GM18499 (cell line): ENCODE measurements at regions not wholly inside any gene's neighbourhood (a gene's known extent, or its start where the extent isn't known, plus 50 kb on each side); places are given as distances from the start of the nearest gene placed in this dataset.
"Not testable (repeated sequence)": the region's sequence is repeated elsewhere in the genome, so short reads cannot be mapped to it uniquely, and the experiment has no call there.

ENCODE experiments used
- ATAC-seq: cut with Tn5 transposase; IDR thresholded peaks from one replicate; pipeline ENCODE4 v1.9.1; 2021; ENCODE audit warnings: moderate number of reproducible peaks; ENCODE audit not compliant: insufficient read depth, unreplicated experiment

GRCh38 chr3:181362378-181362777 is 349.3 kb upstream of the SOX2 start:
- no peak for ATAC-seq

GRCh38 chr3:181358562-181358961 is 353.2 kb upstream of the SOX2 start:
- ATAC-seq, result peak; percentile 91

DNA sequence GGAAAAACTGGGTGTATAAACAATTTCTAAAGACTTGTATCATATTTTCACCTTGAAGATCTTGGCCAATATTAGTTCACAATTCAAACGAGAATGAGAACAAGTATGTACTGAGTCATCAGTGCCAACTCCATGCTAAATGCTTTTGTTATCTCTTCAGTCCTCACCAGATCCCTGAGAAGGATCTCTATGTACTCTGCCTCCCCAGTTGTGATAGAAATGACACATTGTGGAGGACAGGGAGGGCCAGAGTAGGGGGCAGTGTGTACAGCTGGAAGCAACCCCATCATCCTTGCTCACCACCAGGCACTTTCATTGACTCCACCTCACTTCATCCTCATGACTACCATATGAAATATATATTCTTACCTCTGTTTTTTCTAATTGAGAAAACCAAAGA is 353.7 kb upstream of the SOX2 start:
- no peak for ATAC-seq

DNA sequence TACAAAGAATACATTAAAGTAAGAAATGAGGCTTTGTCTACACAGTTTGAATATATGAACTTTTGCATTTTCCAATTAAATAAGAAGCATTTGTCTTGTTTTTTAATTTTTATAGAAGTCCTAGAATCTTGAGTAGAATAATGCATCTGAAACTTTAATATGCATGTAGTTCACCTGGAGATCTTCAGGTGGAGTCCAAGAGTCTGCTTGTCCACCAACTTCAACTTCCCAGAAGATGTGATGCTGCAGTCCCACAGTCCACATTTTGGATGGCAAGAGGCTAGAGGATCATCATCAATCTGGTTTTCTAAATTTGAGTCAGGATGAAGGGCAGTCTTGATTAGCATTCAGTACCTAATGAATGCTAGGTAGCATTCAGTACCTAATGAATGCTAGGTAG is 357.6 kb upstream of the SOX2 start:
- ATAC-seq, result no peak

DNA sequence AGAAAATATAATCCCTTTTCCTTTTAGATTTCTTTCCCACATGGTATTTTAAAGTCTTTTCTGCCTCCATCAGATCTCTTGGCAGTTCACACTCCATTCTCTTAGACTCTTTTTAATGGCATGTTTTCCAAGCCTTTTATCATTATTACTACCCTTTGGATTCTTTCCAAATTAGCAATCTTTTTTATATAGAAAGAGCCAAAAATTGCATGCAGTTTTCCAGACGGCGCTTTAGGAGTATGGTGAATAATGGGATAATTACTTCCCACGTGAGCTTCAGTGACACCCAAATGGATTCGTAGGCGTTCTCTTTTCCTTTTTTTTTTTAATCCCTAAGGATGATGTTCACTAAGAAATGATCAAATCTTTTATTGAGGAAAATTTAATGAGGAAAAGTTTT is 354.8 kb upstream of the DNAJC19 start:
- ATAC-seq, result no peak

DNA sequence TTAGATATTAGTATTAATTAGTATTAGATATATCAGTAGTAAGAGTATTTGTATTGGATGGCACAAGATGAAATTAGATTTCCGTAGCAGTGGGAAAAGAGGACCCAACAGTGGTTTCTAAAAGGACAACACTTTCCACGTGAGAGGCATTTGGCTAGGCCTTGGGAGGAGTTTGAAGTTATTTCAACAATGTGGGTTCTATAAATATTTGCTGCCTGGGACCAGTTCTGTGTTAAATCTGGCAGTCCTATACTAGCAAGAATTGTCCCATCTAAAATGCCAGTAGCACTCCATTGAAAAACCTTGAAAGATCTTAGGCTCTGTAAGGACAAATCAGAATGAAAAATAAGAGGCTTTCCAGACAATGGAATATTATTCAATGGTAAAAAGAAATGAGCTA is 347.1 kb upstream of the DNAJC19 start:
- no peak for ATAC-seq

DNA sequence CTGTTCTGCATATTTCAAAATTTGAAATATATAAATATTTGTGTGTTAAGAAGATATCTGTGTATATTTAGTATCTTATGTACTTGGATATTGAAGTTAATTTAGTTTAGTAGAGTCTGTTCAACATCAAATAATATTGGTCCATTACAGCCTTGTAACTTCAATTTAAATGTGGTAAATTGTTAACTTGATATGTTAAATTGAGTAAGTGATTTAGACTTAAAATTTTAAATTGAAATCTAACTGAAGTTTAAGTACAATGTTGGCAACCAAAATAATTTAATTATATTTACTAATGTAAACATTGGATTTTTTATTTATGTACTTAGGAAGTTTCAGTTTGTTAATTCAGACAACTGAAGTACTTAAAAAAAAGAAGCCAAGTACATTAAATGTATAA is 343.9 kb upstream of the DNAJC19 start:
- no peak for ATAC-seq

DNA sequence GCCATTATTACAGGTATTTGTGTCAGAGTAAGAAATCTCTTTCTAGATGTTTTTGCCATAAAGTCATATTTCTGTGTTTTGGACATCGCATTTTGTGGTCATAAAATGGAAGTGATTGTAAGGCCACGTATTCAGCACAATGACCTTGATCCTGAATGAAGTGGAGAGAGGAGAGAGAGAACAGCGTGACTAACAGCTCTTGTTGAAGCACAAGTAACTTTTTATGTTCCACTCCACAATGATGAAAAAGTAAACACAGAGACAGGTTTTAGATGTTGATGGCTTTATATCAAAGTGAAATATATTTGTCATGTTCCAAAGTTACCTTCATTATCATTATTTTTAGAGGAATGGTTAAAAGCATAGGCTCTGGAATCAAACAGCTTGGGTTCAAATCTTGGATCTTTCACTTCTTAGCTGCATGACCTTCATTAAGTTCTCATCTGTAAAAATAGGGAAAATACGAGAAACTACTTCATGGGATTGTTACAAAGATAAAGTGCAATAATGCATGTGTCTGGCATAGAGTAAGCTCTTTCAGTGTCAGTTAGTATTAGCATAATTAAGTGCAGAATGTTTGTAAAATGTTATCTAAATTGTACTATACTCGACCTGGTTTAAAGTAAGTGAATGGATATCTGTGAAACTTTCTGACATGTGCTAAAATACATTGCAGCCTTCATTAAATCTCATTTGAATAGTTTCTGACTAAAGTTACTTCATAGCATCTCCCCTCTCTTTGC is 341.5 kb upstream of the DNAJC19 start:
- ATAC-seq, result no peak

DNA sequence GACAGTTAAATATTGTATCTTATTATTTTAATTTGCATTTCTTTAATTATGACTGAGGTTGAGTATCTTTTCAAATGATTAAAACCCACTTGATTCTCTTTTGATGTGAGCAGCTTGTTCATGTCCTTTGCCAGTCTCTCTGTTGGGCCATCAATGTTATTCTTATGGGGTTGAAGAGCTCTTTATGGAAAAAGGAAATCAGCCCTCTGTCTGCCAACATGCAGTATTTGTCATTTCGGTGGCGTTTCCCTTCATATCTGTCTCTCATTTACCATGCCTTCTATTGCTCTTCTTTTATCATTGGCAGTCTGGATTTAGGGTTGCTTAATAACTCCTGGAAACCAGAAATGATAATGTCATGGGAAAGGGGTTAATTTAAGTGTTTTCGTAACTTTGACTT is 340.7 kb upstream of the DNAJC19 start:
- no peak for ATAC-seq

DNA sequence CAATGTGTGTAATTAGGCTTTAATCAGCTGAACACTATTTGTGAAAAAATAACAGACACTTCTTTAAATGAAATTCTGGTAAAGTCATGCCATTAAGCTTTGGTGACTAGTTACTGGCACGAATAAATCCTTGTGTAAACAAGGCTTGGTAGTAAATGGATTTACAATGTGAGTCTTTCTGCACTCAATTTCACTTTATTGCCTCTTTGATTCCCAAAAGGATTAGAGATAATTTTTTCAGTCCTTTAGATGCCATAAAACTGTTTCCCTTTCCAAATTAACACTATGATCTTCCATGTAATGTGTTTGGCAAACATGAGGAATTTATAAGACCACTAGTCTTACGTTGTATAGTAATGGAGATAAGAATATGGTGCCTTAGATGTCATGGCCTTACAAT is 339.5 kb upstream of the DNAJC19 start:
- no peak for ATAC-seq

GRCh38 chr3:181328346-181328745 is 338.8 kb upstream of the DNAJC19 start:
- no peak for ATAC-seq

DNA sequence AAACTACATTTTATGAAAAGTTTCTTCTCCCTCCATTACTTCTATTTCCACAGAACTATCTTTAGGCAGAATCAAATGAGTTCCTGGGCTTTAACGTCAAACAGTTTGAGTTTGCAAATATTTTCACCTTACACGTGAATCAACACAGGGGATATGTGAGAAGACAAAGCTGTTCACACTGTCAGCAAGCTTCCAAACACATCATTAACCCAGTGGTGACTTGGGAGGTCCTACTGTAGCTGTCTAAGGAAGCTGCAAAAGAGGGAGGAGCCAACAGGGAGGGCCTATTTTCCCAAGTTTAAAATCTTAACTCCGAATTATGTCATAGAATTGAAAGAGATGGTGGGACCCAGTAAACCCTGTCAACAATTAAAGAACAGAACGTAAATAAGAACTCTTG is 337.8 kb upstream of the DNAJC19 start:
- no peak for ATAC-seq

DNA sequence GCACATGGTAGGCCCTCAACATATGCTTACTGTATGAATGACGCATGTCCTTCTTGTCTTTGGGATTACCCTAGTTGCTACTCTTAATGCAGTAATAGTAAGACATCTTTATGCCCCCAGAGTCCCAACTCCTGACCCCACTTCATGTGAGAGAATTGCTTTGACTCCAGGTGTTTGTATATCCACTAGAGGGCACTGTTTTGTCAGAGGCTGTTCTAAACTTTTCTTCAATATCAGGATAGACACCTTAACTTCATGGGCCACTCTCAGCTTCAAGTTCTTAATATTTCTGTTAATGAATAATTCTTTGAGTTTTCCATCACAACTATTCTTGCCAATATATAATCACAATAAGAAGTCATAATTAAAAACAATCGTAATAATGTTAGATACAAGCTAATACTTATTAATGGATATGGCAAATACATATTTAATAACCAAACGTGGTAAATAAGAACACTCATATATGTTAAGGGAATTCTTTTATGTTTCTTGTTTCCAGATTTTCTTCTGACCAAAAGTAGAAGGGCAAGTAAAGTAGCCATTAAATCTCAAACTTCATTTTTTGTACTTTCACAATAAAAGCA is 337.2 kb upstream of the DNAJC19 start:
- no peak for ATAC-seq

GRCh38 chr3:181324516-181324915 is 335.0 kb upstream of the DNAJC19 start:
- ATAC-seq, result not testable (repeated sequence)

GRCh38 chr3:181318321-181318720 is 328.8 kb upstream of the DNAJC19 start:
- ATAC-seq, result no peak

GRCh38 chr3:181317508-181317907 is 328.0 kb upstream of the DNAJC19 start:
- no peak for ATAC-seq

GRCh38 chr3:181316482-181316881 is 326.9 kb upstream of the DNAJC19 start:
- no peak for ATAC-seq

GRCh38 chr3:181313335-181313734 is 323.8 kb upstream of the DNAJC19 start:
- no peak for ATAC-seq

DNA sequence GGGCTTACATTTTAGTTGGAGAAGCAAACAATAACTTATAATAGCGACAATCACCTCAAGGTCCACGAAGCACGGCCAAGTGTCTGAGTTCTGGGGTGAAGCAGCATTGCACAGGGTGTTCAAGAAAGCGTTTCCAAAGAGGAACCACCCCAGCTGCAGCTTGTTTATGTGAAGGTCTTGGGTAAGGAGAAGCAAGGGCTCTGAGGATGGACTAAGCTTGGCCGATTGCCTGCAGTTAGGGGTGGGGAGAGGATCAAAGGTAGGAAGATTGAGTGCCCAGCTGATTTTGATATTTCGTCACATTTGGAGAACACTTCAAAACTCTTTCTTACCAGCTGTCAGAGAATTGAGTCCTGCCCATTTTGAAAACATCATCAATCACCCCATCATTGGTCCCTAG is 321.6 kb upstream of the DNAJC19 start:
- ATAC-seq, result no peak

DNA sequence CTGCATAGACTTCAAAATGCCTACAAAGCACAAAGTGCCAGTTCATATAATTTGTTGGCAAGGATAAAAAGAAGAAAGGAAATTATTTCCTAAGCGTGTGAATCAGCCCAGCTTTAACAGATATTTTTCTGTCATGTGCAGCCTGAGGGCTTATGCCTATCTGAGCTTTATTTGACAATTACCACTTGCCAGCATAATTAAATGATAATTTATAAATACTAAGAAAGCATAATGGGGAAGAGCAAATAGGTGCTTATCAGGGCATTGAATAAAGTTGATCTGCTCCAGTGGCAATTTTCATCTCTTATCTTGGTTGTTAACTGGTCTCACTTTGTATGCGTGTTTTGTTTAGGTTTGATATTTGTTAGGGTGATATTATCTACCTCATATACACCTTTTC is 313.4 kb upstream of the DNAJC19 start:
- no peak for ATAC-seq

DNA sequence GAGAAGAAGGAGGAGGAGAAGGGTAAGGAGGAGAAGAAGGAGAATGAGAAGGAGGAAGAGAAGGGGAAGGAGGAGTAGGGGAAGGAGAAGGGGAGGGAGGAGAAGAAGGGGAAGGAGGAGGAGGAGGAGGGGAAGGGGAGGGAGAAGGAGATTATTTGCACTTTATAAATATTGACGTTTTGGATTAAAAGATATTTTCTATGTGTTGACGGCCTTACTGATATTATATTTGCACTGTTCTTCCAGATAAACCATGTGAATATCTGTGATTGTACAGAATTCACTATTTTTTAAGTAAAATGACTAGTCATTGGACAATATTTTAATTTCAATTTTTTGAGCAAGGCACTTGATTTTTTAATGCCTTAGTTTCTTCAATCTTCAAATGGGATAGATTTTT is 310.5 kb upstream of the DNAJC19 start:
- ATAC-seq, result no peak

DNA sequence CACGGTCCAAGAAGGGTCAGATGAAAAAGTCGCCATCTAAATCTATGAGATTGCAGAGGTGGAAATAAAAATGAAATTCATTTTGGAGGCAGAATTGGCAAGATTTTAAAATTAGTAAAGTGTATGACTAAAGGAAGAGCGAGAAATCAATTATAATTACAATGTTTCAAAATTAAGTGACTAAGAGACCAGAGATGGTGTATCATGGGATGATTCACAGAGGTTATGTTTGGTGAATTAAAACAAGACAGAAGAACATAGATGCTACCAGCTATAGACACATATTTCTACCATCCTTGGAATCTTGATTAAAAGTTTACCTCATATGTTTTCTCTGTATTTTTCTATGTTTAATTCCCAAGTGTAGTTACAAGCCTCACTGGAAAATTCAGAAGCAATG is 308.9 kb upstream of the DNAJC19 start:
- no peak for ATAC-seq
